Osteoblast (primary cell): ENCODE measurements at regions not wholly inside any gene's neighbourhood (a gene's known extent, or its start where the extent isn't known, plus 50 kb on each side); places are given as distances from the start of the nearest gene placed in this dataset.

Experiments
- DNase-seq: peaks from one replicate; pipeline ENCODE4 v3.0.0; 2011; ENCODE audit warnings: low spot score, mixed read lengths; ENCODE audit not compliant: insufficient read length; ENCODE audit errors: missing footprints
- H2AFZ ChIP-seq: 2 replicates; pipeline ENCODE4 v1.6.0; 2011; ENCODE audit warnings: mild to moderate bottlenecking, low read length
- H3K27ac ChIP-seq: 2 replicates; pipeline ENCODE4 v1.5.1; 2011; ENCODE audit warnings: mild to moderate bottlenecking, low read depth, low read length, moderate library complexity
- H3K27me3 ChIP-seq: 2 replicates; pipeline ENCODE4 v1.6.0; 2012; ENCODE audit warnings: mild to moderate bottlenecking, control low read depth, inconsistent platforms, low read length, moderate library complexity; ENCODE audit not compliant: insufficient read depth
- H3K36me3 ChIP-seq: 2 replicates; pipeline ENCODE4 v1.5.1; 2011; ENCODE audit warnings: mild to moderate bottlenecking, low read length, control low read depth, moderate library complexity; ENCODE audit not compliant: insufficient read depth
- H3K4me1 ChIP-seq: 2 replicates; pipeline ENCODE4 v1.5.1; 2011; ENCODE audit warnings: mild to moderate bottlenecking, low read length, control low read depth, moderate library complexity; ENCODE audit not compliant: insufficient read depth
- H3K4me2 ChIP-seq: 2 replicates; pipeline ENCODE4 v1.6.0; 2011; ENCODE audit warnings: mild to moderate bottlenecking, low read length; ENCODE audit not compliant: insufficient read depth
- H3K4me3 ChIP-seq: fragments of 200-600 bp; sonication (generic); 3 replicates; pipeline ENCODE4 v1.5.1; 2012; ENCODE audit warnings: mild to moderate bottlenecking, low read length, inconsistent platforms; ENCODE audit not compliant: insufficient read depth
- H3K79me2 ChIP-seq: 2 replicates; pipeline ENCODE4 v1.6.0; 2012; ENCODE audit warnings: mild to moderate bottlenecking, low read length, control low read depth, inconsistent platforms; ENCODE audit not compliant: insufficient read depth
- H3K9me3 ChIP-seq: 2 replicates; pipeline ENCODE4 v1.5.1; 2011; ENCODE audit warnings: low read depth, low read length, control low read depth
- H4K20me1 ChIP-seq: 2 replicates; pipeline ENCODE4 v1.6.0; 2012; ENCODE audit warnings: mild to moderate bottlenecking, low read length, control low read depth; ENCODE audit not compliant: insufficient read depth
- TF ChIP-seq, protein P1 (sequence below): IDR thresholded peaks from 2 replicates; pipeline ENCODE4 v1.5.1; 2011; ENCODE audit warnings: mild to moderate bottlenecking, low read depth, low read length, moderate library complexity; ENCODE audit errors: extremely low read depth

- Histone ChIP-seq H3K4me1 (no peaks in the 10 kb centered on the region), H3K79me2 (no peaks in the 10 kb centered on the region), H4K20me1 (no peaks in the 10 kb centered on the region), H3K27me3 (no peaks in the 10 kb centered on the region), H3K36me3 (no peaks in the 10 kb centered on the region), H3K4me3 (no peak overlapping the region), H2AFZ (no peak overlapping the region), H3K27ac (no peak overlapping the region), H3K9me3 (peaks cover under 1% of the 10 kb centered on the region), H3K4me2 (no peak overlapping the region)
- DNase-seq: no peak
- TF ChIP-seq, protein P1, sequence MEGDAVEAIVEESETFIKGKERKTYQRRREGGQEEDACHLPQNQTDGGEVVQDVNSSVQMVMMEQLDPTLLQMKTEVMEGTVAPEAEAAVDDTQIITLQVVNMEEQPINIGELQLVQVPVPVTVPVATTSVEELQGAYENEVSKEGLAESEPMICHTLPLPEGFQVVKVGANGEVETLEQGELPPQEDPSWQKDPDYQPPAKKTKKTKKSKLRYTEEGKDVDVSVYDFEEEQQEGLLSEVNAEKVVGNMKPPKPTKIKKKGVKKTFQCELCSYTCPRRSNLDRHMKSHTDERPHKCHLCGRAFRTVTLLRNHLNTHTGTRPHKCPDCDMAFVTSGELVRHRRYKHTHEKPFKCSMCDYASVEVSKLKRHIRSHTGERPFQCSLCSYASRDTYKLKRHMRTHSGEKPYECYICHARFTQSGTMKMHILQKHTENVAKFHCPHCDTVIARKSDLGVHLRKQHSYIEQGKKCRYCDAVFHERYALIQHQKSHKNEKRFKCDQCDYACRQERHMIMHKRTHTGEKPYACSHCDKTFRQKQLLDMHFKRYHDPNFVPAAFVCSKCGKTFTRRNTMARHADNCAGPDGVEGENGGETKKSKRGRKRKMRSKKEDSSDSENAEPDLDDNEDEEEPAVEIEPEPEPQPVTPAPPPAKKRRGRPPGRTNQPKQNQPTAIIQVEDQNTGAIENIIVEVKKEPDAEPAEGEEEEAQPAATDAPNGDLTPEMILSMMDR: no peak
These were observed 264.6 kb downstream of the PCDH20 start for GRCh38 chr13:61151062-61151461.

GRCh38 chr13:61149331-61149730, 266.3 kb downstream of the PCDH20 start:
- no peaks in the 10 kb centered on the region for H4K20me1 ChIP-seq
- TF ChIP-seq, protein P1: no peak
- no peaks in the 10 kb centered on the region for H3K36me3 ChIP-seq
- no peak overlapping the region for H3K4me3 ChIP-seq
- no peak overlapping the region for H2AFZ ChIP-seq
- H3K79me2 ChIP-seq: no peaks in the 10 kb centered on the region
- H3K4me2 ChIP-seq: no peak overlapping the region
- DNase-seq: no peak
- no peaks in the 10 kb centered on the region for H3K27me3 ChIP-seq
- H3K27ac ChIP-seq: no peak overlapping the region
- peaks cover 8% of the 10 kb centered on the region for H3K9me3 ChIP-seq
- no peaks in the 10 kb centered on the region for H3K4me1 ChIP-seq

- no peak overlapping the region for H3K4me3 ChIP-seq
- no peak overlapping the region for H2AFZ ChIP-seq
- no peak for DNase-seq
- no peaks in the 10 kb centered on the region for H4K20me1 ChIP-seq
- H3K36me3 ChIP-seq: no peaks in the 10 kb centered on the region
- no peak overlapping the region for H3K27ac ChIP-seq
- H3K79me2 ChIP-seq: no peaks in the 10 kb centered on the region
- H3K27me3 ChIP-seq: no peaks in the 10 kb centered on the region
- peaks cover 10% of the 10 kb centered on the region for H3K9me3 ChIP-seq
- no peak overlapping the region for H3K4me2 ChIP-seq
- no peaks in the 10 kb centered on the region for H3K4me1 ChIP-seq
- TF ChIP-seq, protein P1: no peak
These were observed 266.8 kb downstream of the PCDH20 start for GRCh38 chr13:61148691-61149315.

DNA sequence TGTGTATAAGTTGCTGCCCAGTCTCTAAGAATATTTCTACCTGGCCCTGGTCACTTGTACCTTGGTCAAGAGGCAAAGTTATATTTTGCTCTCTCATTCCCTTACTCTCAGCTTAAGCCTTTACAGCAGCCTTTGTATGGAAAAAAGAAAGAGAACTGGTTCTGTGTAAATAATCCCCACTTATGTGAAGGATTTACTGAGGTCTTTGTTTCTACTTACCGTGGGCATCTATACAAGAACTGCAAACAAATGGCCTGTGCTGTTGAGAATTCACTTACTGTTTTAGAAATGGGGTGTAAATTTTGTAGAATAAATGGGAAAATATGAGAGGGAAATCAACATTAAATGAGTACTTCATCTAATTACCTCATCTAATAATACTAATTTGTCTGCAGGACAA, 267.4 kb downstream of the PCDH20 start:
- TF ChIP-seq, protein P1: no peak
- Histone ChIP-seq H3K27me3 (no peaks in the 10 kb centered on the region), H3K4me2 (no peak overlapping the region), H3K4me3 (no peak overlapping the region), H3K27ac (no peak overlapping the region), H3K9me3 (peaks cover 10% of the 10 kb centered on the region), H3K36me3 (no peaks in the 10 kb centered on the region), H3K4me1 (no peaks in the 10 kb centered on the region), H3K79me2 (no peaks in the 10 kb centered on the region), H4K20me1 (no peaks in the 10 kb centered on the region), H2AFZ (no peak overlapping the region)
- no peak for DNase-seq
